Uterus (tissue), 3 donors: ENCODE measurements at regions not wholly inside any gene's neighbourhood (a gene's known extent, or its start where the extent isn't known, plus 50 kb on each side); places are given as distances from the start of the nearest gene placed in this dataset.
"Not testable (repeated sequence)": the region's sequence is repeated elsewhere in the genome, so short reads cannot be mapped to it uniquely, and the experiment has no call there.

Experiments used
- DNase-seq, 2 donors: peaks; one replicate each; pipeline ENCODE4 v3.0.0-alpha.2; 2019 to 2020
- H3K27ac ChIP-seq, 2 donors: fragments of 200-600 bp; sonication (generic); 1 replicate in 1 of 2; 2 replicates in 1 of 2; pipeline ENCODE4 v1.5.1; 2016 to 2018
- H3K27me3 ChIP-seq, 2 donors: fragments of 200-600 bp; sonication (generic); one replicate each; pipeline ENCODE4 v1.5.1; 2018 to 2019; ENCODE audit warnings: control low read depth in 1 of 2
- H3K36me3 ChIP-seq, 2 donors: fragments of 200-600 bp; sonication (generic); one replicate each; pipeline ENCODE4 v1.5.1; 2019; ENCODE audit warnings: control low read depth in 1 of 2
- H3K4me1 ChIP-seq, 2 donors: fragments of 200-600 bp; sonication (generic); one replicate each; pipeline ENCODE4 v1.5.1; 2018 to 2019; ENCODE audit warnings: control low read depth in 1 of 2
- H3K4me3 ChIP-seq, 2 donors: fragments of 200-600 bp; sonication (generic); 1 replicate in 1 of 2; 2 replicates in 1 of 2; pipeline ENCODE4 v1.5.1; 2018 to 2019; ENCODE audit warnings: mild to moderate bottlenecking in 1 of 2
- H3K9me3 ChIP-seq, 2 donors: fragments of 200-600 bp; sonication (generic); one replicate each; pipeline ENCODE4 v1.5.1; 2019; ENCODE audit warnings: control low read depth in 1 of 2
- POLR2A ChIP-seq, 2 donors: fragments of 450-650 bp; IDR thresholded peaks; one replicate each; pipeline ENCODE4 v1.6.1; 2016; ENCODE audit warnings: antibody characterized with exemption in 2 of 2, mild to moderate bottlenecking in 1 of 2, moderate library complexity in 1 of 2
- intact Hi-C: fragments of 100-400 bp; cut with DNase I; formaldehyde crosslinking; loops from one replicate; pipeline ENCODE4 v1.15.1; 2023; ENCODE audit warnings: low total_unique reads
- TF ChIP-seq, protein P1 (sequence below), 4 experiments: fragments of 200-600 bp in 2 of 4; fragments of 450-650 bp in 2 of 4; sonication (generic) in 2 of 4; IDR thresholded peaks; one replicate each; pipeline ENCODE4 v1.5.1; 2016 to 2019; ENCODE audit warnings: antibody characterized with exemption in 4 of 4, mild to moderate bottlenecking in 2 of 4, moderate library complexity in 1 of 4
- donor health status: DM: yes; HTN: yes; CAD: no.

DNA sequence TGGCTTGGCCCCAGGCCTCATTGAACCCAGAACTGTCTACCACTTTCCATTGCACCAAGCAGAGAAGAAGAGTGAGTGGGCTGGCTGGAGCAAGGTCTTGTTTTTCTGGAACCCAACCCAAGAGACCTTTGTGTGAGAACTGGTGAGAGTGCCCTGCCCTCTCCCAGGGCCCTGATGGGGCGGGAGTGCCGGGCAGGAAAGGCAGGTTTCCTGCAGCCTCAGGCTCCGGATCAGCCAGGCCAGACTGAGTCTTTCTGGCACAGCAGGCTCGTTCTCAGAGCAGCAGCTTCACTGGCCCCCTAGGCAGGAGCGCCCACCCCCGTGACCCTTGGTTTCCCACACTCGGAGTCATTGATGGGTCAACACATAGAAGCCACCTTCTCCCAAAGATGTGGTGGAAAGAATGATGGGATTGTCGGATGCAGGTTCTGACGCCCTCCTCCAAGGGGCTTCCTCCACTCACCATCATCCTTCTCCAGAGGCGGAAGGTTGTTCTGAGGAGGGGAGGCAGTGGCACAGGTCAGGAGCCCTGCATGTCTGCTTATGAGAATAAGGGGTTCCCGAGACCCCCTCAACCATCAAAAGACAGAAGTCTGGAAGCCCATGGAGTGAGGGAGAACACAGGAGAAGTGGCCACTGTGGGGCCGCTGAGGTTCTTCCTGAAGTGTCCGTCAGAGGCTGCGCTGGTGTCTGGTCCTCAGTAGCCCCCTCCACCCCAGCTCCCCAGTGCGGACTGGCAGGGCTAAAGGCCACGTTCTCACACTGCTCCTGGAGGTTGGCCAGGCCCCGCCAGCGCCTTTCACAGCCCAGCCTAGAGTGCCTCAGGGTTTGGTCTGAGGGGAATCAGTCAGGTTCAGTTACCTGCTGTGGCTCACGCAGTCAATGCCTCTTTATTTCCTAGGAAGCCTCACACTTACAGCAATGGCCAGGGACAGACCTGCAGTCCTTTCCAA is 62.8 kb upstream of the LAPTM4A start:
- Histone ChIP-seq H3K4me1 (no peaks in the 10 kb centered on the region), H3K4me3 (no peak overlapping the region), H3K9me3 (no peaks in the 10 kb centered on the region), H3K27ac (no peak overlapping the region), H3K36me3 (no peaks in the 10 kb centered on the region), H3K27me3 (no peaks in the 10 kb centered on the region)
- no peak for DNase-seq
- intact Hi-C loops = no loop called here
- TF ChIP-seq POLR2A (IDR thresholded peaks at IDR 0.05) = no peak
- TF ChIP-seq, protein P1, sequence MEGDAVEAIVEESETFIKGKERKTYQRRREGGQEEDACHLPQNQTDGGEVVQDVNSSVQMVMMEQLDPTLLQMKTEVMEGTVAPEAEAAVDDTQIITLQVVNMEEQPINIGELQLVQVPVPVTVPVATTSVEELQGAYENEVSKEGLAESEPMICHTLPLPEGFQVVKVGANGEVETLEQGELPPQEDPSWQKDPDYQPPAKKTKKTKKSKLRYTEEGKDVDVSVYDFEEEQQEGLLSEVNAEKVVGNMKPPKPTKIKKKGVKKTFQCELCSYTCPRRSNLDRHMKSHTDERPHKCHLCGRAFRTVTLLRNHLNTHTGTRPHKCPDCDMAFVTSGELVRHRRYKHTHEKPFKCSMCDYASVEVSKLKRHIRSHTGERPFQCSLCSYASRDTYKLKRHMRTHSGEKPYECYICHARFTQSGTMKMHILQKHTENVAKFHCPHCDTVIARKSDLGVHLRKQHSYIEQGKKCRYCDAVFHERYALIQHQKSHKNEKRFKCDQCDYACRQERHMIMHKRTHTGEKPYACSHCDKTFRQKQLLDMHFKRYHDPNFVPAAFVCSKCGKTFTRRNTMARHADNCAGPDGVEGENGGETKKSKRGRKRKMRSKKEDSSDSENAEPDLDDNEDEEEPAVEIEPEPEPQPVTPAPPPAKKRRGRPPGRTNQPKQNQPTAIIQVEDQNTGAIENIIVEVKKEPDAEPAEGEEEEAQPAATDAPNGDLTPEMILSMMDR (IDR thresholded peaks at IDR 0.05) = no peak

DNA sequence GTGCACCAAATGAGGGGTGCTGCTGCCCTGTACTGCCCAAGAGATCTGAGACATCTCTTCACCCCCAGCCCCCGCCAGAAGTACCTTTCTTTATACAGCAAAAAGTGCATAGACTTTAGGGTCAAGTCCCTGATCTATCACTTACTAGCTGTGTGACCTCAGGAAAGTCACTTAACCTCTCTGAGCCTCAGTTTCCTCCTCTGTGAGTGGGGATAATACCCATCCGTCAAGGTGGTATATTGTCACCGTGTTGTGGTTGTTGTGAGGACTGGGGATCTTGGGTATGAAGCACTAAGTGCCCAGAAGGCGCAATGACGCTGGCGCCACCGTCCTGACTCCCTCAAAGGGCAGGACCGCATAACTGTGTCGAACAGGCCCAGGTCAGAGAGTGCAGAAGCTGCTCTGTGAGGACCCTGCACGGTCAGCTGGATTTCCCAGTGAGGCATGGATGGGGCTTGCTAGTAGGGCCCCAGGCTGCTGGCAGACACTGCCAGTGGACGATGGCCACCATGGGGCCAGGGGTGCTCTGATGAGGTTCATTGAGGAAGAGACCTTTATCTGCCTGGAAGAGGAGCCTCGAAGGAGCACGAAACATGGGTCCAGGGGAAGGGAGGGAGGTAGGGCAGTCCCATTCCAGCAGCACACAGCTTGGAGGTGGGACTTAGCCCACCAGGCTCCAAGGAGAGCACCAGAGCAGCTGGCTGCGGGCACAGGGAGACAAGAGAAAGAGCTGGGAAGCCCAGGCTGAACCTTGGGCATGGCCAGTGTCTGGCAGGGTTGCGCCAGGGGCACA is 61.8 kb upstream of the LAPTM4A start:
- DNase-seq = no peak
- Histone ChIP-seq H3K4me1 (no peaks in the 10 kb centered on the region), H3K9me3 (no peaks in the 10 kb centered on the region), H3K27me3 (no peaks in the 10 kb centered on the region), H3K27ac (no peak overlapping the region), H3K4me3 (no peak overlapping the region), H3K36me3 (no peaks in the 10 kb centered on the region)
- intact Hi-C loops = no loop called here
- TF ChIP-seq, protein P1 (IDR thresholded peaks at IDR 0.05) = no peak
- TF ChIP-seq POLR2A (IDR thresholded peaks at IDR 0.05) = no peak

DNA sequence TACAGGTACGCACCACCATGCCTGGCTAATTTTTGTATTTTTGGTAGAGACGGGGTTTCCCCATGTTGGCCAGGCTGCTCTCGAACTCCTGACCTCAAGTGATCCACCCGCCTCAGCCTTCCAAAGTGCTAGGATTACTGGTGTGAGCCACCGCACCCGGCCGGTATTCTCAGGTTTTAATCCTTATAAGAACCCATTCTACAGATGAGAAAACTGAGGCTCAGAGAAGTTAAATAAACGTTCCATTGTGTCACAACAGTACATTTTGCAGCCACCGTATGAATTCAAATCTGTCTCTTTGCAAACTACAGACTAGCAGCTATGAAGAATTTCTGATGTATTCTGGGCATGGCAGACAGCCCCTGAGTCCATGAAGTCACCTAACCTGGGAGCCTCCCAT is 60.9 kb upstream of the LAPTM4A start:
- DNase-seq, H3K9me3 ChIP-seq, H3K36me3 ChIP-seq, H3K4me3 ChIP-seq, H3K27me3 ChIP-seq, H3K4me1 ChIP-seq, H3K27ac ChIP-seq, intact Hi-C loops: not testable (repeated sequence)

DNA sequence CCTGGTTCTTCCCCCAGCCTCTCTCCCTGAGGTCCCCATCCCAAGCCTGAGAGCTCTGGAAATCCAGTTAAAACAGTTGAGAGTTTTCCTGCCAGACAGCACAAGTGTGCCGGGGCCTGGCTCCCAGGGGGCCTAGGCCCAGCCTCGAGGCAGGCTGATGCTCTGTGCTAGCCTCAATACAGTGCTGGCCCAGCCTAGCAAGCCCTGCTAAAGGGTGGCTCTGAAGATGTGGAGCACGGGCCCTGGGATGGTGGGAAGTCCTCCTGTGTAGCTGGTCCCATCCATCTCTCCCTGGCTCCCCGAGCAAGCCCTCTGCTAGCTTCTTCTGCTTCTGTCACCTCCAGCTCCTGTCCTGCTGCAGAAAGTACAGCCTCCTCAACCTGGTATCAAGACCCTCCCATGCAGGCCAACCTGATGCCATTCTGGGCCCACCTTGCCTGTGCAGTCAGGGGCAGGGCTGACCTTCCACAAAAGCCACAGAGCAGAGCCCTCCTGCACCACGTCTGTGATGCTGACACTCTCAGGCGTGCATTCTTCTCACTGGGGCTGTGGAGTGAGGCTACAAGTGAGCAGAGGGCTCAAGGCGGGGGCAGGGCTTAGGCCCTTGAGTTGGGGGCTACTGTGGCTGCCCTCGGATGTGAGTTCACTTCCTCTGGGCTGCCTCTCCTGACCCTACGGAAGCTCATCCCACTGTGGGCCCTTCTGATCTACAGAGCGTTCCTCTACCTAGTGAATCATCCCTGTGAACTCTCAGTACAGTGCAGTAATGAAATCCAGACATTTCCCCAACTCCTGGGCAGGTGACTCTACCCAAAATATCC is 60.1 kb upstream of the LAPTM4A start:
- H3K4me1 ChIP-seq = no peaks in the 10 kb centered on the region
- TF ChIP-seq, protein P1 (IDR thresholded peaks at IDR 0.05) = no peak
- TF ChIP-seq POLR2A (IDR thresholded peaks at IDR 0.05) = no peak
- no peak for DNase-seq
- H3K36me3 ChIP-seq = no peaks in the 10 kb centered on the region
- no peak overlapping the region for H3K27ac ChIP-seq
- H3K9me3 ChIP-seq = no peaks in the 10 kb centered on the region
- intact Hi-C loops = no loop called here
- H3K27me3 ChIP-seq = no peaks in the 10 kb centered on the region
- no peak overlapping the region for H3K4me3 ChIP-seq

DNA sequence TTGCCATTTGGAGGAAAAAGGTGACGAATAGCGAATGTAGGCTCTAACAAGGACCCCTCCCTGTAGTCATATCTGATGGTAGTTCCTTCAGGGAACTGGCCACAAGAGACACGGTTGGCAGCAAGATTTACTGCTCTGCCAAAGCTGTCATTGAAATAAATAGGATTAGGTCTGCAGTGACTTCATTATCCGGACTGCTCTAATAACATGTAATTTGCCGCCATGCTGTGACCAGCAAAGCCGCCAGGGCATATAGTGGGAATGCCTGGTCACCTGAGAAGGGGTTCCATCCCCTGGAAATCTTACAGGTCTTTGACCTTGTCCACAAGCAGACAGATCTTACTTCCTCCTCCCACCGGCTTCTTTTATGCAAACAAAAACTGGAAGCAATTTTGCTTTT is 59.4 kb upstream of the LAPTM4A start:
- intact Hi-C loops = no loop called here

More for the DNA sequence above, 59.4 kb upstream of the LAPTM4A start:
- DNase-seq = no peak
- Histone ChIP-seq H3K27ac (no peak overlapping the region), H3K27me3 (no peaks in the 10 kb centered on the region), H3K9me3 (no peaks in the 10 kb centered on the region), H3K36me3 (no peaks in the 10 kb centered on the region), H3K4me1 (no peaks in the 10 kb centered on the region), H3K4me3 (no peak overlapping the region)
- TF ChIP-seq, protein P1 (IDR thresholded peaks at IDR 0.05) = no peak
- TF ChIP-seq POLR2A (IDR thresholded peaks at IDR 0.05) = no peak
